Progenitor cell of endocrine pancreas (in vitro differentiated cells): ENCODE measurements at regions not wholly inside any gene's neighbourhood (a gene's known extent, or its start where the extent isn't known, plus 50 kb on each side); places are given as distances from the start of the nearest gene placed in this dataset.
A peak's percentile ranks its signal among the peaks of the same experiment; 100 is the strongest.
"Not testable (repeated sequence)": the region's sequence is repeated elsewhere in the genome, so short reads cannot be mapped to it uniquely, and the experiment has no call there.

Experiments
- DNase-seq: peaks from one replicate; pipeline ENCODE4 v3.0.0; 2021; ENCODE audit warnings: low spot score; ENCODE audit not compliant: unreplicated experiment
- H3K27ac Mint-ChIP-seq: 2 replicates; pipeline ENCODE4 v1.8.0; 2021; ENCODE audit warnings: mild to moderate bottlenecking, moderate library complexity, mixed read lengths
- H3K27me3 Mint-ChIP-seq: 2 replicates; pipeline ENCODE4 v1.8.0; 2021; ENCODE audit warnings: mixed read lengths
- H3K36me3 Mint-ChIP-seq: 2 replicates; pipeline ENCODE4 v1.8.0; 2022; ENCODE audit warnings: mixed read lengths; ENCODE audit not compliant: insufficient read depth
- H3K4me1 Mint-ChIP-seq: 2 replicates; pipeline ENCODE4 v1.8.0; 2021; ENCODE audit warnings: low read depth, mixed read lengths
- H3K4me3 Mint-ChIP-seq: 2 replicates; pipeline ENCODE4 v1.8.0; 2021; ENCODE audit warnings: low read depth, mild to moderate bottlenecking, moderate library complexity, mixed read lengths
- H3K9me3 Mint-ChIP-seq: 2 replicates; pipeline ENCODE4 v1.8.0; 2021; ENCODE audit warnings: low read depth, mixed read lengths
- TF ChIP-seq, protein P1 (sequence below): fragments of 200-600 bp; sonication (generic); IDR thresholded peaks from one replicate; pipeline ENCODE4 v1.5.0; 2021; ENCODE audit warnings: antibody characterized with exemption, mild to moderate bottlenecking; ENCODE audit not compliant: unreplicated experiment

GRCh38 chr9:19629488-19629887 is 159.3 kb downstream of the SLC24A2 start:
- Mint-ChIP-seq H3K27me3 (no peaks in the 10 kb centered on the region), H3K9me3 (no peaks in the 10 kb centered on the region), H3K4me3 (no peak overlapping the region), H3K27ac (no peak overlapping the region), H3K36me3 (no peaks in the 10 kb centered on the region), H3K4me1 (no peaks in the 10 kb centered on the region)
- no peak for DNase-seq
- TF ChIP-seq, protein P1, sequence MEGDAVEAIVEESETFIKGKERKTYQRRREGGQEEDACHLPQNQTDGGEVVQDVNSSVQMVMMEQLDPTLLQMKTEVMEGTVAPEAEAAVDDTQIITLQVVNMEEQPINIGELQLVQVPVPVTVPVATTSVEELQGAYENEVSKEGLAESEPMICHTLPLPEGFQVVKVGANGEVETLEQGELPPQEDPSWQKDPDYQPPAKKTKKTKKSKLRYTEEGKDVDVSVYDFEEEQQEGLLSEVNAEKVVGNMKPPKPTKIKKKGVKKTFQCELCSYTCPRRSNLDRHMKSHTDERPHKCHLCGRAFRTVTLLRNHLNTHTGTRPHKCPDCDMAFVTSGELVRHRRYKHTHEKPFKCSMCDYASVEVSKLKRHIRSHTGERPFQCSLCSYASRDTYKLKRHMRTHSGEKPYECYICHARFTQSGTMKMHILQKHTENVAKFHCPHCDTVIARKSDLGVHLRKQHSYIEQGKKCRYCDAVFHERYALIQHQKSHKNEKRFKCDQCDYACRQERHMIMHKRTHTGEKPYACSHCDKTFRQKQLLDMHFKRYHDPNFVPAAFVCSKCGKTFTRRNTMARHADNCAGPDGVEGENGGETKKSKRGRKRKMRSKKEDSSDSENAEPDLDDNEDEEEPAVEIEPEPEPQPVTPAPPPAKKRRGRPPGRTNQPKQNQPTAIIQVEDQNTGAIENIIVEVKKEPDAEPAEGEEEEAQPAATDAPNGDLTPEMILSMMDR, result peak; percentile 47

- H3K36me3 Mint-ChIP-seq, H3K27ac Mint-ChIP-seq, DNase-seq, H3K4me3 Mint-ChIP-seq, H3K9me3 Mint-ChIP-seq, H3K4me1 Mint-ChIP-seq, H3K27me3 Mint-ChIP-seq: not testable (repeated sequence)
Measured at GRCh38 chr9:19625426-19625825, 163.4 kb downstream of the SLC24A2 start.

- no peaks in the 10 kb centered on the region for H3K9me3 Mint-ChIP-seq
Measured at GRCh38 chr9:19624519-19624918, 164.3 kb downstream of the SLC24A2 start.

DNA sequence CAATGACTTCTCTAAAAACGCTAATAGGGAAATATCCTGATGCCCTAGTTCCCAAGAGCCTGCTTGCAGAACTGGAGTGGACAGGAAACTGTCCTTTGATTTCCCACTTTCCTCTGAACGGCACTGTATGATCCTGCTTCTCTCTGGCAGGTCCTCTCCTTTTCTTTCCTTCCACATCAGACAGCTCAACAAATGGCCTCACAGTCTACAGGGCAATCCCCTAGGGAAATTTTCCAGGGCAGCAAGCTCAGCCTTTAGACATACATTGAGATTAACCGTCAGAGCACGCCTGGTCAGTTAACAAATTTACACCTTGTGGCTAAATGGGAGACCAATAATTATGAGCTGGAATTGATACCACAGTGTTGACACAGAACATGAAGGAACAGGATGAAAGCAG is 164.9 kb downstream of the SLC24A2 start:
- Mint-ChIP-seq H3K27me3 (peaks cover 15% of the 10 kb centered on the region), H3K4me3 (no peak overlapping the region), H3K9me3 (no peaks in the 10 kb centered on the region), H3K4me1 (peaks cover 3% of the 10 kb centered on the region), H3K36me3 (no peaks in the 10 kb centered on the region), H3K27ac (no peak overlapping the region)
- no peak for DNase-seq
- TF ChIP-seq, protein P1, result no peak

More at GRCh38 chr9:19624519-19624918, 164.3 kb downstream of the SLC24A2 start:
- Mint-ChIP-seq H3K27me3 (peaks cover 9% of the 10 kb centered on the region), H3K4me1 (peaks cover 3% of the 10 kb centered on the region), H3K27ac (no peak overlapping the region), H3K36me3 (no peaks in the 10 kb centered on the region), H3K4me3 (no peak overlapping the region)
- DNase-seq, result no peak
- TF ChIP-seq, protein P1, result no peak

DNA sequence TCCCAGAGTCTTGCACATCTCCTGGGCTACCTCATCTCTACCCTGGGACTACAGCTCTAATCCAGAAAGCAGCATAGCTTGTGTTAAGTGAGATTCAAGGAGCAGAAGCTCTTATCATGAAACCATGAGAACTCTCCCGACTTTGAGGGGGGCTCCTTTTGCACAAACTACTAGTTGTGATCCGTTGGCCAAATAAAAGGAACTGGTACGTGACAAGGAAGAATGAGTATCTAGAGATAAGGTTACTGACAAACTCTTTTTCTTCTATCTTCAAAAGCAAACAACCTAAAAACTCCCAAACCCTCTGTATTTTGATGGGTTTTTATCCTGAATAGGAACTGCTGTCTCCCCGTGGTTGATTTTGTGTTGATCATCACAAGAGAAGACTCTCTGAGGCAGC is 168.5 kb downstream of the SLC24A2 start:
- H3K36me3 Mint-ChIP-seq, result no peaks in the 10 kb centered on the region
- peaks cover 6% of the 10 kb centered on the region for H3K4me1 Mint-ChIP-seq
- peaks cover 19% of the 10 kb centered on the region for H3K27me3 Mint-ChIP-seq

DNA sequence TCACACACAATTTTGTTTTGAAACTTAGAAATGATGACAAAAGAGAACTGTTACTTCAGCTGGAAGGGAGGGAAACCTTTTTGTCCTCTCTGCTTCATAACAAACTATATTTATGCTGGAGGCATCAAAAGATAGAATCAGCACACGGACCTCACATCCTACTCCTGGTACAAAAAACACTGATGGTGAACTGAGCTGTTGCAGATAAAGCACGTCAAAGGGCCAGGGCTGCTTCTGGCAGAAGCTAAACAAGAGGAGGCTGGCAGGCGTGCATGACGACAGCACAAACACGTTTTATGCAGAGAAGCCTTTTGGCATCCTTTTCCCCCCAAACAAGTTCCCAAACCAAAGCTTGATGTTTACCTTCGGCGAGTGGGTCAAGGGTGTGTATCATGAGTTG is 169.6 kb downstream of the SLC24A2 start:
- no peaks in the 10 kb centered on the region for H3K36me3 Mint-ChIP-seq
- H3K27me3 Mint-ChIP-seq, result peaks cover 19% of the 10 kb centered on the region
- peaks cover 6% of the 10 kb centered on the region for H3K4me1 Mint-ChIP-seq
- no peak overlapping the region for H3K27ac Mint-ChIP-seq
- TF ChIP-seq, protein P1, result no peak
- H3K9me3 Mint-ChIP-seq, result no peaks in the 10 kb centered on the region
- no peak overlapping the region for H3K4me3 Mint-ChIP-seq
- DNase-seq, result no peak

More for the DNA sequence above, 168.5 kb downstream of the SLC24A2 start:
- Mint-ChIP-seq H3K4me3 (no peak overlapping the region), H3K27ac (no peak overlapping the region), H3K9me3 (no peaks in the 10 kb centered on the region)
- no peak for DNase-seq
- TF ChIP-seq, protein P1, result no peak
